ENCODE measurements at regions not wholly inside any gene's neighbourhood (a gene's known extent, or its start where the extent isn't known, plus 50 kb on each side); places are given as distances from the start of the nearest gene placed in this dataset.

DNA sequence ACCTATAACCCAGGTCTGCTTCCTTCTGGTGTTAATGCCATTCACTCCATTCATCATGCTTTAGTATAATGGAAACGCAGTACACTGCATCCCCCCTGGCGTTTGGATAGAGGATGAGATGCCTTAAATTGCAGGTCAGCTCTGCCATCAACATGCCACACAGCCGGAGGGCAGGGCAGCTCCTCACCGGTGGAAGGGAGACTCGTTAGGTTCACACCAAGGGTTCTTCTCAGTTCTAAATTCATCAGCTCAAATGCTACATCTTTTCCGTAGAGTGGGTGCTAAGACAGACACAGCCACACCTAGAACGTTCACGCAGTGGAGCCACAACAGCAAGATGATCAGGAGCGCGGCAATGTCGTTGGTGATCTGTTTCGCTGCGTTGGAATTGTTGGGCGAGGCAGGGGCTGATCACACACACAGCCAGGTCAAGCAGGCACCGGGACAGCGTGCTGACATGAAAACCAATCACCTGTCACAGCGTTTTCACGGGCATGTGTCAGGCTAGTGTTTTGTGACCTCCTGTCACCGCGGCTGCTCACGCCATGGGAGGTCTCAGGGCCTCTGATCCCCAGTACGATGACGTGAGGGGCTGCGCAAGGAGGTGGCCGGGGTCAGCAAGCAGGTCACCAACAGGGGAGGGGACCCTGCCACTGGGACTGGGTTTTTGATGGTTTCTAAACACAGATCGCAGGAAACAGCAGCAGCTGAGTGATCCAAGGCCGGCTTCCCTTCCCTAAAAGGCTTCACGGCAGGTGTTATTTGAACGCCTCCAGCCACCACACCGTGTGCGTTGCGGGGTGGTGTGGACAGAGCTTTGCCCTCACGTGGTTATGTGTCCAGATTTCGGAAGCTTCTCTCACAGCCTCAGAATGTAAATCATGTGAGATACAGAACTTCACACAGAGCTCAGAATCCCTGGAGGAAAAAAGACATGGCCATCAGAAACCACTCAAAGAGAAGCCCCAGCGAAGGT lies 94.3 kb upstream of the IRS2 start:
- no peak for DNase-seq

DNA sequence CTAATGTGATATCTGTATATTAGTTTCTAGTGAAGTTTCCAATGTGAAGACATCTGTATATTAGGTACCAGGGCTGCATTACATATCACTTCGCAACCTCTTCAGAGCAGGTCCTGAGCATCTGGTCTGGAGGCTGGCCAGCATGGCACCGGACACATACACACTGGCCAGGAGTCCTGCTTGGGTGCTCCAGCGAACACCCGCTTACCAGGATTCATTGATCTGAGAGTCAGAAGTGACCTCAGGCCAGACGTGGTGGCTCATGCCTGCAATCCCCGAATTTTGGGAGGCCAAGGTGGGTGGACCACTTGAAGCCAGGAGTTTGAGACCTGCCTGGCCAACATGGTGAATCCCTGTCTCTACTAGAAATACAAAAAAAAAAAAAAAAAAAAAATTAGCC lies 93.0 kb upstream of the IRS2 start:
- no peak for DNase-seq

GRCh38 chr13:109877809-109878208 lies 91.4 kb upstream of the IRS2 start:
- DNase-seq, result no peak

DNA sequence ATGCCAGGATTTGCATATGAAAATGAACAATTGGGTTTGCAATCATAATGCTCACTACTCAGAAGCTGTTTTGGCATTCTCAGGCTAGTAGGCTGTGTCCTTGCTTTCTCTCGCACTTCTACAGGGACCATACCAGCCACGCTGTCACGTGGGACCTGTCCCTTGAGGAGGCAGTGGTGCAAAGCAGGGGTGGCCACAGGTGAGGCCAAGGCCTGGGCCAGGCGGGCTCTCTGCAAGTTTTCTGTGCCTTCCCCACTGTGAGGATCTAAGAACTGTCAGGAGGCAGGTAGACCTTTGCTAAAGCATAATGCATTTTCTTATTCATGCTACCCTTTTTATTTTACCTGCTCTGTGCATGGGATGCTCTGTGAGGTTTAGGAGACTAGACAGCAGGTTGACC lies 89.4 kb upstream of the IRS2 start:
- no peak for DNase-seq

- DNase-seq, result no peak
These were observed 88.4 kb upstream of the IRS2 start for GRCh38 chr13:109874484-109875454.

DNA sequence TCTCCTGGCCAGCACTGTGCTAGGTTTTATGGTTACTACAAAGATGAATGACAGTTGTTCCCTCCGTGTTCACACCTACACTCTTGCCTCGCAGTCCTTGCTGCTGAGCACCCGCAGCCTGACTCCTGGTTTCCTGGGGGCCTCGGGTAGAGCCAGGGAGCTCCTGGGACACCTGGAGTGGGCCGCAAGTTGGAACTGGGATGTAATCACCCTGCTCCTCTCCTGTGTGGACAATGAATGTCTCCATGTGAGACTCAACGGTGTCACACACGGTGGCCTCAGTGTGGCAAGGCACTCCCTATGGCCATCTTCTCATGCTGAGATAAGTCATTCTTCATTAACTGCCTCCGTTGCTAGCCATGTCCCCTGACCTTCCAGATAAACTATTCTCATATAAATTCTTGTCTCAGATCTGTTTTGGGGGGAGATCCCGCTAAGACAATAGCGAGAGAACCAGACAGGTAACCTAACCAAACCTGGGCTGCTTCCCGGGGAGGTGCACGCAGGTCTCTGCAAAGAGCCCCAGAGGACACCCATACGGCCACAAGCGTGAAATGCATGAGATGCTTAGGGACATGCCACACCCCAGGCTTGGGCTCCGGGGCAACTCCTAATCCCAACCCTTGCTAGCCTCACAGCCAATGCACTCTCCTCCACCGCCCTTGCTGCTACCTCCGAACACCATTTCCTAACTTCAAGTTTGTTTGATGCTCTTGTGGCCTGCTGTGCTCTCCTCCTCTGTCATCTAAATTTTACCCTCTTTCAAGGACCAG lies 87.2 kb upstream of the IRS2 start:
- DNase-seq, result no peak

DNA sequence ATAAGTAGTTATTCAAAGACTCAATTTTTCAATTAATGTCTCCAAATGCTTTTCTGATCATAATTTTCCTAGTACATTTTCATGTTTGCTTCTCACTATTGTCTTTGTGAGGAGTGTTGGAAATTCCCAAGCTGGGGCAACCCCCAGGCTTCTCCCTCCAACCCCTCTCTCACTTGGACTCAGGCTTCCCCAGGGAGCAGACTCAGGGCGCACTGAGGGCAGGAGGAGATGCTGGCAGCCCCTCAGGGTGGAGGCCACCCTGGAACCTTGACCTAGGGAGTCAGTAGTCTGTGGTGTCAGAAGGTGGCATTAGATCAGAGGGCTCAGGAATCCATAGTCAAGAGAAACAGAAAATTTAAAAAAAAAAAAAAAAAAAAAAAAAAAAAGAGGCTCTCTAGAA lies 86.5 kb upstream of the IRS2 start:
- no peak for DNase-seq

GRCh38 chr13:109870696-109871370 lies 84.5 kb upstream of the IRS2 start:
- no peak for DNase-seq

DNA sequence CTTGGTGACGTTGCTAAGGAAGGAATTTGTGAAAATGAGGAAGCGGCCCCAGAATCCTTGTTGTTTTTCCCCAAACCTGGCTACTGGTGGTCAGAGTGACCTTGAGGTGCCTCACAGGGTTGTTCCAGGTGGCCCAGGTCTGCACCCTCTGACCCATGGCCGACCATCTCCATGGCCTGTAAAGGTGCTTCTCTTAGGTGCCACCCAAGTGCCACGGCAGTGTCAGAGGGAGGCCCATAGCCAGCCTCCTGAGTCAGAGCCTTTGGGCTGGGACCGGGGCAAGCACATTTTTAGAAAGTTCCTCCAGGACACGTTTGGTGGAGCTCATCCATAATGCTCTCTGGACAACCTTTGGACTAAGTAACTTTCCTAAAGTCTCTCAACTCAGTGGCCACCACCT lies 83.9 kb upstream of the IRS2 start:
- DNase-seq, result no peak

DNA sequence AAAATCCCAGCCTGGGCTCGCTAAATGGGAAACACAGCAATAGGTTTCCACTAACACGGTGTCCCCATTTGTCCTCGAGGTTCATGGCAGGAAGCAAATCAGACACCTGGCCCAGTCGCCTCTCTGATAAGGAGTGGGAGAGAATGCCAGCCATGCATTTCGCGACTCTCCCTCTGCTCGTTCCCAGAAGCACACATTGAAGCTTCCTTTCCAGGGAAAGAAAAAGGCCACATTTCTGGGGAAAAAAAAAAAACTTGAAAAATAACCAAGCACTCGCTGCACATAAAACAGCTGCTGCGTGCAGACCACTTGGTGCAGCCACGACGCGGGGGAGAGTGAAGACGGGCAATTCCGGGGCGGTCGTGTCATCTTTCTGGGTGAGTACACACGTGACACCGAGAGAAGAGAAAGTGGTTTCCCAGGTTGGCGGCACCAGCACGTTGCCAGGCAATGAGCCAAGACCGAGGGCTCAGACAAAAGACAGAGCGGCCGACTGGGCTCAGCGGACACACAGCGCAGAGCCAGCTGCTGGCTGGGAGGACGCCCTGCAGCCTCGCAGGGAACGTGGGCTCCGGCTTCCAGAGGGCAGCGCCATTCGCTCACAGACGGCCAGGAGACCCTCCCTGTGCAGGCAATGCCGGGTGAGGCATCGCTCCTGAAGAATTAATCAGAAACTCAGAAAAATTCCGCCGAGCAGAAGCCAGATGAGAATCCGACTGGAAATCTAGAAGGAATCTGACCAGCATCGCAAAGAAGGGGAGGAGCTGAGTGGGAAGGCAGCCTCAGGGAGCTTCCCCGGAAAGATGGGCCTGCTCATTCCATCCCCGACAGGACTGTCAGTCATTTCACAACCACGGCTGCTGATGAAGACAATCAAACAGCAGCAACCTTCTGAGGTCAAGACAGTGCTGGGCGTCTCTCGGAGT lies 83.2 kb upstream of the IRS2 start:
- DNase-seq, result no peak

- DNase-seq, result no peak
These were observed 82.4 kb upstream of the IRS2 start for GRCh38 chr13:109868578-109869311.

DNA sequence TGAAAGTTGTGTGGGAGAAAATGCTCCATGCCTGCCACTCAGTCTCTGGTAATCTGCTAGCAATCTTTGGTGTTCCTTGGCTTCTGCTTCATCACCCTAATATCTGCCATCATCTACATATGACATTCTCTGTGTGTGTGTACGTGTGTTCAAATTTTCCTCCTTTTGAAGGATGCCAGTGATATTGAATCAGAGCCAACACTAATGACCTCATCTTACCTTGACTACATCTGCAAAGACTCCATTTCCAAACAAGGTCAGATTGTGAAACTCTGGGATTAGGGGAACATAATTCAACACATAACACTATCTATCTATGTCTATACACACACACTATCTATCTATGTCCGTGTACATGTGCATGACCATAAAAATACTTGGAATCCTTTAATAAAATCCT lies 81.4 kb upstream of the IRS2 start:
- no peak for DNase-seq

DNA sequence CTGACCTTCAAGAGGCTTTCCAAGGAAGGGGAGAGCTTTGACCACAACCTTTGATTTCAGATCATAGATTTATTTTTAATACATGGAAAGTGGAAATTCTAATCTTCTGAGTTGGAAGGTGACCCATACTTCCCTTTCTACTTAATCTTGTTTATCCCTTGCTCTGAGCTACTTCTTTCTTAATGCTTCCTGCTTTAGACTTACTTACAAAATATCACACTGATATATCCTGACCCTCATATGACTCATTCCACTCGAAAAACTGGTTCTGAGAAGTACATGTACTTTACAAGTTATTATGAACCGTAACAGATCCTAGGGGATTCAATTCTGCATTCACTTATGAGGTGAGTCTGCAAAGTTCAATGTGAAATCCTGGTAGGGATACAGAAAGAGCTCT lies 76.2 kb upstream of the IRS2 start:
- no peak for DNase-seq

DNA sequence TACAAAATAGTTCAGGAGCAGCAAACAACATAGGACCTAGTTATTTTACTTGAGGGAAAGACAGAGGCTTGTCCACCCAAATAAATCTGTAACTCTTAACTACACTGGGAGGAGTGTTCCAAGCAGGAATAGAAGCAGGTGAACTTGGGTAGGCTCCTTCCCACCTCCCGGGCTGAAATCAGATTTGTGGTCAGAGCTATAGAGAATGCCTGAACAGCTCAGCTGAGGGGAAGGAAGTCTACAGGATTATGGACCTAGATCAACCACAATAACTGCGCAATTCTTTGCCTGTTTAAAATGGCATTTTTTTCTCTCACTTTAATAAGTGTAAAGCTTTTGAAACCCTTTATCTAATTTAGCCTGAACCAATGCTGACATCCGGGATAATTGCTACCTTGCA lies 73.5 kb upstream of the IRS2 start:
- DNase-seq, result no peak

DNA sequence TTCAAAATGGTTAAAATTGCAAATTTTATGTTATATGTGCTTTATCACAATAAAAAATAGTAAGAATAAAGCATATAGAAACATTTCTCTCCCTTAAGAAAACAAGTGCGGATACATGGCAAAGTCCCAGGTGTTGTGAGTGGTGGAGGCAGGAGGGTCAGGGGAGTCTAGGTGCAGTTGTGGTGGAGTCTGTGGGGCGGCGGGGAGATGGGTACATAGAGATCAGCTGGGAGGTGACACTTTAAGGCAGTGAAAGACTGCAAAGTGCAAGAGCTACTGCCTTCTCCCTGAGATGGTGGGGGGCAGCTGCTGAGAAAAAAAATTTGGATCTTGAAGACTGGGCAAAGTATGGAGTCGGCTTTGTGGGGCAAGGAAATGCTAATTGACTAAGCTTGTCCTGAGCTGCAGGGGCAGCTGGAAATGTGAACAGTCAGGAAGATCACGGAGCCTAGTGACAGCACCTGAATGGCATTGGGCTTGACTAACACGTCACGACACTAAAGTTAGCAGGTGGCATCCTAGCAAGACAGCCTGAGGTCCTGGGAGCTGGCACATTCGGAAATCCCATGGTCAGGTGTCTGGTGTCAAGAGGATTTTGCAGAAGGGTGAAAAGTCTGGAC lies 72.9 kb upstream of the IRS2 start:
- no peak for DNase-seq

- DNase-seq, result no peak
These were observed 71.9 kb upstream of the IRS2 start for GRCh38 chr13:109858319-109858718.

- DNase-seq, result no peak
These were observed 71.4 kb upstream of the IRS2 start for GRCh38 chr13:109857803-109858202.

- DNase-seq, result no peak
These were observed 70.9 kb upstream of the IRS2 start for GRCh38 chr13:109857325-109857724.

DNA sequence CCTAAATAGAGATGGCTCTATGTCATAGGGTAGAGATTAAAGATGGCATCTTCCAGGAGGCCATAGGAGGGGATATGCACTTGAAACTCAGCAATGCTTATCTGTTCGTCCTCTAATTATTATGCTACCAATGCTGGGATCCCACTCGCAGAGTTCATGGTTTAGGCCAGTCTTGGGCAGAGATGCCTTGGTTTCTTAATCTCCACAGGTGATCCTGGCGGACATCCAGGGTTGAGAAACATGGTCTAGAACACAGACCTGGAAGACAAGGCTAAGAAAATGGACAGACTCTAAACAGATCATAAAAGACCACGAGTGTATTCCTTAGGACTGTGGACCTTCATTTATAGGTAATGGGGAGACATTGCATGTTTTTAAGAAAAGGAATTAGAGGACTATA lies 70.0 kb upstream of the IRS2 start:
- DNase-seq, result no peak

- DNase-seq, result no peak
These were observed 66.8 kb upstream of the IRS2 start for GRCh38 chr13:109853153-109853552.

Measured in NCI-H2081 treated with DMSO at 0.1 percent for 48 hours (cell line).